Activated naive CD4-positive, alpha-beta T cell (primary cell): ENCODE measurements at regions not wholly inside any gene's neighbourhood (a gene's known extent, or its start where the extent isn't known, plus 50 kb on each side); places are given as distances from the start of the nearest gene placed in this dataset.

ENCODE experiments used
- DNase-seq, 4 experiments: peaks; one replicate each; lab custom pipeline; 2025; lab: John Stamatoyannopoulos, UW

- DNase-seq = no peak
These were observed 163.2 kb upstream of the FAM9B start for GRCh38 chrX:9196961-9197640.

- no peak for DNase-seq
These were observed 170.6 kb upstream of the FAM9B start for GRCh38 chrX:9204560-9204959.

- DNase-seq = no peak
These were observed 171.8 kb upstream of the FAM9B start for GRCh38 chrX:9205599-9206223.

GRCh38 chrX:9207142-9207541, 173.2 kb upstream of the FAM9B start:
- no peak for DNase-seq

GRCh38 chrX:9211269-9211668, 177.3 kb upstream of the FAM9B start:
- DNase-seq = no peak

- DNase-seq = no peak
These were observed 187.9 kb upstream of the FAM9B start for GRCh38 chrX:9221781-9222180.

- DNase-seq = no peak
These were observed 188.4 kb upstream of the FAM9B start for GRCh38 chrX:9222299-9222698.

GRCh38 chrX:9227276-9227675, 193.3 kb upstream of the FAM9B start:
- DNase-seq = no peak

- no peak for DNase-seq
These were observed 197.6 kb upstream of the FAM9B start for GRCh38 chrX:9231491-9231890.

- DNase-seq = no peak
These were observed 199.2 kb upstream of the FAM9B start for GRCh38 chrX:9233141-9233540.

- no peak for DNase-seq
These were observed 200.4 kb upstream of the FAM9B start for GRCh38 chrX:9234315-9234714.

- DNase-seq = no peak
These were observed 201.8 kb upstream of the FAM9B start for GRCh38 chrX:9235722-9236121.

- no peak for DNase-seq
These were observed 207.0 kb upstream of the FAM9B start for GRCh38 chrX:9240956-9241355.

- no peak for DNase-seq
These were observed 207.5 kb upstream of the FAM9B start for GRCh38 chrX:9241427-9241826.

- no peak for DNase-seq
These were observed 215.3 kb upstream of the FAM9B start for GRCh38 chrX:9249051-9249846.

GRCh38 chrX:9252182-9252581, 212.7 kb upstream of the TBL1X start:
- DNase-seq = no peak

- DNase-seq = no peak
These were observed 211.6 kb upstream of the TBL1X start for GRCh38 chrX:9253211-9253610.

GRCh38 chrX:9257718-9258420, 207.0 kb upstream of the TBL1X start:
- DNase-seq = no peak

- DNase-seq = no peak
These were observed 206.3 kb upstream of the TBL1X start for GRCh38 chrX:9258421-9259104.

GRCh38 chrX:9260603-9261002, 204.3 kb upstream of the TBL1X start:
- DNase-seq = no peak

- no peak for DNase-seq
These were observed 197.4 kb upstream of the TBL1X start for GRCh38 chrX:9267415-9267814.

- DNase-seq = no peak
These were observed 195.7 kb upstream of the TBL1X start for GRCh38 chrX:9269134-9269533.
